Adrenal gland (tissue), 9 donors: ENCODE measurements at regions not wholly inside any gene's neighbourhood (a gene's known extent, or its start where the extent isn't known, plus 50 kb on each side); places are given as distances from the start of the nearest gene placed in this dataset.
A peak's percentile ranks its signal among the peaks of the same experiment; 100 is the strongest.

Experiments
- DNase-seq, 7 donors: peaks; one replicate each; pipeline ENCODE4 v3.0.0-alpha.2; 2019 to 2020
- H3K27ac ChIP-seq, 5 donors: fragments of 200-600 bp; sonication (generic) in 4 of 5; 1 replicate in 3 of 5; 2 replicates in 2 of 5; pipeline versions ENCODE4 v1.5.1 to v1.8.0; 2016 to 2020; ENCODE audit warnings: mild to moderate bottlenecking in 1 of 5
- H3K27me3 ChIP-seq: fragments of 200-600 bp; 2 replicates; pipeline ENCODE4 v1.8.0; 2021
- H3K36me3 ChIP-seq, 2 donors: fragments of 200-600 bp; replicated peaks in 1 of 2; 1 replicate in 1 of 2; 2 replicates in 1 of 2; pipeline versions ENCODE4 v1.5.1 to v1.8.0; 2018 to 2022
- H3K4me1 ChIP-seq, 2 donors: fragments of 200-600 bp; replicated peaks in 1 of 2; 1 replicate in 1 of 2; 2 replicates in 1 of 2; pipeline versions ENCODE4 v1.5.1 to v1.8.0; 2018 to 2021
- H3K4me3 ChIP-seq, 4 donors: fragments of 200-600 bp; sonication (generic) in 3 of 4; one replicate each; pipeline ENCODE4 v1.5.1; 2016 to 2018
- H3K9me3 ChIP-seq, 3 donors: fragments of 200-600 bp; sonication (generic) in 1 of 3; replicated peaks in 1 of 3; 1 replicate in 2 of 3; 2 replicates in 1 of 3; pipeline versions ENCODE4 v1.5.1 to v1.8.0; 2016 to 2021
- CTCF ChIP-seq, 6 experiments: fragments of 450-650 bp in 4 of 6; fragments of 200-600 bp in 2 of 6; sonication (generic) in 1 of 6; IDR thresholded peaks; 1 replicate in 5 of 6; 2 replicates in 1 of 6; pipeline versions ENCODE4 v1.5.1 to v1.8.0; 2016 to 2021; ENCODE audit warnings: antibody characterized with exemption in 6 of 6, mild to moderate bottlenecking in 2 of 6, moderate library complexity in 1 of 6
- POLR2A ChIP-seq, 2 donors: fragments of 450-650 bp; IDR thresholded peaks; one replicate each; pipeline ENCODE4 v1.6.1; 2017; ENCODE audit warnings: antibody characterized with exemption in 2 of 2, mild to moderate bottlenecking in 2 of 2, moderate library complexity in 1 of 2
- WGBS, 4 donors: extraction: QIAGEN DNeasy Blood & Tissue Kit in 2 of 4; methylation state at CpG; one replicate each; pipeline versions ENCODE4 v1.1.5 to v1.1.7; 2013 to 2017; 5-methylcytosine and 5-hydroxymethylcytosine counted together
- intact Hi-C, 2 donors: fragments of 100-400 bp; cut with DNase I; formaldehyde crosslinking; loops; one replicate each; pipeline versions ENCODE4 v1.14.1 to v1.15.0; 2022 to 2023
- donor health status: healthy with polysubstance abuse.
- donor health status: Bipolar disorder and iron deficiency.
- donor health status: DM: yes; HTN: yes; CAD: no.
- donor health status: DM: no; HTN: no; CAD: no.
- donor health status: DM: no; HTN: no; CAD: no.

GRCh38 chr16:77077256-77077922 lies 113.6 kb upstream of the MON1B start:
- H3K27ac ChIP-seq: no peak overlapping the region
- intact Hi-C loops: no loop called here
- 52 to 61% (median 58%) methylated on average over 8 of the region's 8 CpGs for WGBS, 4 donors
- H3K4me3 ChIP-seq: no peak overlapping the region
- no peak for DNase-seq
- TF ChIP-seq CTCF (IDR thresholded peaks at IDR 0.05) (no peak), POLR2A (IDR thresholded peaks at IDR 0.05) (no peak)
- H3K36me3 ChIP-seq: no peaks in the 10 kb centered on the region
- no peaks in the 10 kb centered on the region for H3K4me1 ChIP-seq
- no peaks in the 10 kb centered on the region for H3K27me3 ChIP-seq
- H3K9me3 ChIP-seq: no peaks in the 10 kb centered on the region

- no peaks in the 10 kb centered on the region for H3K9me3 ChIP-seq
- H3K27me3 ChIP-seq: no peaks in the 10 kb centered on the region
- TF ChIP-seq CTCF (IDR thresholded peaks at IDR 0.05) (no peak), POLR2A (IDR thresholded peaks at IDR 0.05) (no peak)
- no peak overlapping the region for H3K4me3 ChIP-seq
- no peak overlapping the region for H3K27ac ChIP-seq
- no peak for DNase-seq
- H3K4me1 ChIP-seq: no peaks in the 10 kb centered on the region
- WGBS, 4 donors: 36 to 63% (median 53%) methylated on average over 1 of the region's 1 CpG
- H3K36me3 ChIP-seq: no peaks in the 10 kb centered on the region
- intact Hi-C loops: no loop called here
Measured at GRCh38 chr16:77085981-77086380, 105.0 kb upstream of the MON1B start.

- TF ChIP-seq POLR2A (IDR thresholded peaks at IDR 0.05): no peak
- no peak for TF ChIP-seq CTCF (IDR thresholded peaks at IDR 0.05)
- H3K9me3 ChIP-seq: no peaks in the 10 kb centered on the region
- DNase-seq: peak in 1 of 7 donors; percentile 5
- WGBS, 4 donors: 22 to 35% (median 25%) methylated on average over 1 of the region's 1 CpG
- intact Hi-C loops: no loop called here
- H3K27me3 ChIP-seq: no peaks in the 10 kb centered on the region
- no peaks in the 10 kb centered on the region for H3K36me3 ChIP-seq
- H3K4me3 ChIP-seq: no peak overlapping the region
- no peaks in the 10 kb centered on the region for H3K4me1 ChIP-seq
- no peak overlapping the region for H3K27ac ChIP-seq
Measured at GRCh38 chr16:77090062-77090461, 100.9 kb upstream of the MON1B start.

- intact Hi-C loops: no loop called here
- 84 to 90% (median 88%) methylated on average over 4 of the region's 4 CpGs for WGBS, 4 donors
- Histone ChIP-seq H3K36me3 (no peaks in the 10 kb centered on the region), H3K27me3 (no peaks in the 10 kb centered on the region), H3K4me3 (no peak overlapping the region), H3K9me3 (no peaks in the 10 kb centered on the region), H3K27ac (no peak overlapping the region), H3K4me1 (no peaks in the 10 kb centered on the region)
- no peak for DNase-seq
- no peak for TF ChIP-seq POLR2A (IDR thresholded peaks at IDR 0.05)
- no peak for TF ChIP-seq CTCF (IDR thresholded peaks at IDR 0.05)
Measured at GRCh38 chr16:77093309-77093708, 97.7 kb upstream of the MON1B start.
